Liver (tissue), 8 donors: ENCODE measurements at regions not wholly inside any gene's neighbourhood (a gene's known extent, or its start where the extent isn't known, plus 50 kb on each side); places are given as distances from the start of the nearest gene placed in this dataset.

Experiments
- DNase-seq: peaks from one replicate; pipeline ENCODE4 v3.0.0-alpha.2; 2017; ENCODE audit warnings: low spot score
- H3K27ac ChIP-seq, 2 donors: one replicate each; pipeline ENCODE4 v1.7.0; 2013; ENCODE audit warnings: inconsistent platforms in 2 of 2, low read length in 2 of 2, control low read depth in 1 of 2, low read depth in 1 of 2, mild to moderate bottlenecking in 1 of 2
- H3K27me3 ChIP-seq, 4 donors: one replicate each; pipeline versions ENCODE4 v1.6.1 to v1.7.0; 2013; ENCODE audit warnings: low read length in 3 of 4, inconsistent platforms in 1 of 4, mild to moderate bottlenecking in 1 of 4, moderate library complexity in 1 of 4; ENCODE audit not compliant: control insufficient read depth in 4 of 4, insufficient read depth in 4 of 4
- H3K36me3 ChIP-seq, 4 donors: one replicate each; pipeline versions ENCODE4 v1.6.1 to v1.7.0; 2013; ENCODE audit warnings: low read length in 3 of 4, mild to moderate bottlenecking in 3 of 4, low read depth in 1 of 4, moderate library complexity in 1 of 4; ENCODE audit not compliant: control insufficient read depth in 4 of 4, insufficient read depth in 3 of 4
- H3K4me1 ChIP-seq, 4 donors: one replicate each; pipeline versions ENCODE4 v1.6.1 to v1.7.0; 2013; ENCODE audit warnings: low read length in 3 of 4, mild to moderate bottlenecking in 3 of 4, moderate library complexity in 1 of 4; ENCODE audit not compliant: control insufficient read depth in 4 of 4, insufficient read depth in 4 of 4
- H3K4me3 ChIP-seq, 3 donors: one replicate each; pipeline versions ENCODE4 v1.6.1 to v1.7.0; 2013; ENCODE audit warnings: low read length in 3 of 3, control low read depth in 1 of 3, low read depth in 1 of 3, mild to moderate bottlenecking in 1 of 3
- H3K9ac ChIP-seq, 2 donors: one replicate each; pipeline ENCODE4 v1.7.0; 2013; ENCODE audit warnings: low read length in 2 of 2, mild to moderate bottlenecking in 2 of 2, moderate library complexity in 2 of 2, control low read depth in 1 of 2, low read depth in 1 of 2
- H3K9me3 ChIP-seq, 4 donors: one replicate each; pipeline versions ENCODE4 v1.6.1 to v1.7.0; 2013; ENCODE audit warnings: low read length in 3 of 4; ENCODE audit not compliant: control insufficient read depth in 4 of 4
- CTCF ChIP-seq: fragments of 150-350 bp; IDR thresholded peaks from 2 replicates; pipeline ENCODE4 v1.5.1; 2017; ENCODE audit warnings: improper control_type of control experiment, low read depth, low read length; ENCODE audit not compliant: missing input control
- EGR1 ChIP-seq, 2 donors: IDR thresholded peaks; 2 replicates each; pipeline ENCODE4 v1.6.1; 2016 to 2018; ENCODE audit warnings: antibody characterized with exemption in 2 of 2, low read depth in 2 of 2
- FOXA1 ChIP-seq: IDR thresholded peaks from 2 replicates; pipeline ENCODE4 v1.6.1; 2016; ENCODE audit warnings: antibody characterized with exemption
- FOXA2 ChIP-seq: IDR thresholded peaks from 2 replicates; pipeline ENCODE4 v1.6.1; 2016; ENCODE audit warnings: antibody characterized with exemption
- GABPA ChIP-seq, 2 donors: IDR thresholded peaks in 1 of 2; conservative IDR thresholded peaks in 1 of 2; 2 replicates each; pipeline ENCODE4 v1.6.1; 2016; ENCODE audit warnings: antibody characterized with exemption in 2 of 2, mild to moderate bottlenecking in 1 of 2, moderate library complexity in 1 of 2
- HNF4A ChIP-seq, 2 donors: conservative IDR thresholded peaks; 2 replicates each; pipeline ENCODE4 v1.6.1; 2016; ENCODE audit warnings: antibody characterized with exemption in 2 of 2, mild to moderate bottlenecking in 2 of 2
- HNF4G ChIP-seq: IDR thresholded peaks from 2 replicates; pipeline ENCODE4 v1.6.1; 2016; ENCODE audit warnings: antibody characterized with exemption
- JUND ChIP-seq, 2 donors: IDR thresholded peaks; 2 replicates each; pipeline ENCODE4 v1.6.1; 2016; ENCODE audit warnings: antibody characterized with exemption in 2 of 2
- MAX ChIP-seq: IDR thresholded peaks from 2 replicates; pipeline ENCODE4 v1.6.1; 2016; ENCODE audit warnings: antibody characterized with exemption
- NR2F2 ChIP-seq: IDR thresholded peaks from 2 replicates; pipeline ENCODE4 v1.6.1; 2016; ENCODE audit warnings: antibody characterized with exemption
- REST ChIP-seq: IDR thresholded peaks from 2 replicates; pipeline ENCODE4 v1.6.1; 2016; ENCODE audit warnings: antibody characterized with exemption, mild to moderate bottlenecking
- RXRA ChIP-seq, 2 donors: IDR thresholded peaks; 2 replicates each; pipeline ENCODE4 v1.6.1; 2017 to 2018; ENCODE audit warnings: antibody characterized with exemption in 2 of 2, mild to moderate bottlenecking in 1 of 2
- TAF1 ChIP-seq: conservative IDR thresholded peaks from 2 replicates; pipeline ENCODE4 v1.6.1; 2016; ENCODE audit warnings: antibody characterized with exemption, mild to moderate bottlenecking
- YY1 ChIP-seq: IDR thresholded peaks from 2 replicates; pipeline ENCODE4 v1.6.1; 2016; ENCODE audit warnings: antibody characterized with exemption, mild to moderate bottlenecking
- ZBTB33 ChIP-seq: IDR thresholded peaks from 2 replicates; pipeline ENCODE4 v1.6.1; 2016; ENCODE audit warnings: antibody characterized with exemption
- WGBS: extraction: QIAGEN DNeasy Blood & Tissue Kit; methylation state at CpG from one replicate; pipeline ENCODE4 v1.1.7; 2013; 5-methylcytosine and 5-hydroxymethylcytosine counted together
- donor health status: healthy.
- donor health status: healthy.
- donor health status: healthy.
- donor health status: healthy.
- donor health status: healthy.

GRCh38 chr5:117519957-117520500, 945.4 kb upstream of the SEMA6A start:
- WGBS, result 79% methylated on average over 3 of the region's 3 CpGs
- Histone ChIP-seq H3K9ac (no peak overlapping the region), H3K27me3 (no peaks in the 10 kb centered on the region), H3K36me3 (no peaks in the 10 kb centered on the region), H3K4me3 (no peak overlapping the region), H3K9me3 (no peaks in the 10 kb centered on the region), H3K27ac (no peak overlapping the region), H3K4me1 (no peaks in the 10 kb centered on the region)
- no peak for DNase-seq
- TF ChIP-seq CTCF (no peak), FOXA1 (no peak), RXRA (IDR thresholded peaks at IDR 0.05) (no peak), EGR1 (IDR thresholded peaks at IDR 0.05; ENCODE audit: low read depth in 2 of 2) (no peak), HNF4A (conservative IDR thresholded peaks at IDR 0.05) (no peak), GABPA (IDR thresholded peaks at IDR 0.05 in 1 of 2, conservative IDR thresholded peaks at IDR 0.05 in 1 of 2) (no peak), MAX (no peak), JUND (IDR thresholded peaks at IDR 0.05) (no peak), YY1 (no peak), REST (no peak), TAF1 (no peak), ZBTB33 (no peak), FOXA2 (no peak), HNF4G (no peak)

GRCh38 chr5:117504305-117504704, 929.7 kb upstream of the SEMA6A start:
- Histone ChIP-seq H3K4me1 (no peaks in the 10 kb centered on the region), H3K9me3 (no peaks in the 10 kb centered on the region), H3K4me3 (no peak overlapping the region), H3K9ac (no peak overlapping the region), H3K27me3 (no peaks in the 10 kb centered on the region), H3K27ac (no peak overlapping the region), H3K36me3 (no peaks in the 10 kb centered on the region)
- DNase-seq, result no peak
- TF ChIP-seq NR2F2 (no peak), HNF4G (no peak), ZBTB33 (no peak), GABPA (IDR thresholded peaks at IDR 0.05 in 1 of 2, conservative IDR thresholded peaks at IDR 0.05 in 1 of 2) (no peak)
- 85% methylated on average over 2 of the region's 2 CpGs for WGBS
